Fibroblast of lung (primary cell): ENCODE measurements at regions not wholly inside any gene's neighbourhood (a gene's known extent, or its start where the extent isn't known, plus 50 kb on each side); places are given as distances from the start of the nearest gene placed in this dataset.

Experiments used
- DNase-seq, 2 donors: peaks; one replicate each; pipeline versions ENCODE4 v3.0.0 to v3.0.0-alpha.2; 2010; ENCODE audit warnings: low read depth in 2 of 2
- H2AFZ ChIP-seq: 2 replicates; pipeline ENCODE4 v1.5.1; 2012; ENCODE audit warnings: low read length, control low read depth, inconsistent platforms
- H3K27ac ChIP-seq: 2 replicates; pipeline ENCODE4 v1.5.1; 2011; ENCODE audit warnings: low read length, control low read depth; ENCODE audit not compliant: insufficient read depth
- H3K27me3 ChIP-seq: 2 replicates; pipeline ENCODE4 v1.5.1; 2011; ENCODE audit warnings: mild to moderate bottlenecking, low read length; ENCODE audit not compliant: control insufficient read depth, insufficient read depth
- H3K36me3 ChIP-seq: 2 replicates; pipeline ENCODE4 v1.5.1; 2011; ENCODE audit warnings: low read length; ENCODE audit not compliant: control insufficient read depth, insufficient read depth
- H3K4me1 ChIP-seq: 2 replicates; pipeline ENCODE4 v1.5.1; 2011; ENCODE audit warnings: low read length; ENCODE audit not compliant: control insufficient read depth, insufficient read depth; ENCODE audit errors: extremely low read depth
- H3K4me2 ChIP-seq: 2 replicates; pipeline ENCODE4 v1.5.1; 2011; ENCODE audit warnings: low read length, control low read depth; ENCODE audit not compliant: insufficient read depth; ENCODE audit errors: extremely low read depth
- H3K4me3 ChIP-seq, 4 experiments: fragments of 200-600 bp in 1 of 4; sonication (generic) in 1 of 4; replicated peaks in 1 of 4; 2 replicates each; pipeline ENCODE4 v1.5.1; 2011 to 2016; ENCODE audit warnings: low read length in 4 of 4, low read depth in 3 of 4, mild to moderate bottlenecking in 3 of 4, control low read depth in 2 of 4, inconsistent platforms in 1 of 4, mixed read lengths in 1 of 4; ENCODE audit not compliant: insufficient read depth in 1 of 4; ENCODE audit errors: control extremely low read depth in 1 of 4
- H3K79me2 ChIP-seq: 2 replicates; pipeline ENCODE4 v1.5.1; 2012; ENCODE audit warnings: mild to moderate bottlenecking, low read length, inconsistent platforms; ENCODE audit not compliant: control insufficient read depth, insufficient read depth
- H3K9ac ChIP-seq: 2 replicates; pipeline ENCODE4 v1.5.1; 2011; ENCODE audit warnings: mild to moderate bottlenecking, low read length, control low read depth; ENCODE audit not compliant: insufficient read depth
- H3K9me3 ChIP-seq: 2 replicates; pipeline ENCODE4 v1.5.1; 2012; ENCODE audit warnings: low read depth, low read length; ENCODE audit not compliant: control insufficient read depth, insufficient read depth
- H4K20me1 ChIP-seq: 2 replicates; pipeline ENCODE4 v1.5.1; 2011; ENCODE audit warnings: low read length; ENCODE audit not compliant: control insufficient read depth, insufficient read depth; ENCODE audit errors: extremely low read depth
- EZH2 ChIP-seq: IDR thresholded peaks from 2 replicates; pipeline ENCODE4 v1.5.1; 2012; ENCODE audit warnings: low read length, control low read depth, mild to moderate bottlenecking; ENCODE audit errors: missing control alignments
- TF ChIP-seq, protein P1 (sequence below), 2 donors: IDR thresholded peaks in 1 of 2; conservative IDR thresholded peaks in 1 of 2; 1 replicate in 1 of 2; 2 replicates in 1 of 2; pipeline ENCODE4 v1.5.1; 2011 to 2012; ENCODE audit warnings: low read length in 2 of 2, control low read depth in 1 of 2, inconsistent platforms in 1 of 2, low read depth in 1 of 2, mild to moderate bottlenecking in 1 of 2

DNA sequence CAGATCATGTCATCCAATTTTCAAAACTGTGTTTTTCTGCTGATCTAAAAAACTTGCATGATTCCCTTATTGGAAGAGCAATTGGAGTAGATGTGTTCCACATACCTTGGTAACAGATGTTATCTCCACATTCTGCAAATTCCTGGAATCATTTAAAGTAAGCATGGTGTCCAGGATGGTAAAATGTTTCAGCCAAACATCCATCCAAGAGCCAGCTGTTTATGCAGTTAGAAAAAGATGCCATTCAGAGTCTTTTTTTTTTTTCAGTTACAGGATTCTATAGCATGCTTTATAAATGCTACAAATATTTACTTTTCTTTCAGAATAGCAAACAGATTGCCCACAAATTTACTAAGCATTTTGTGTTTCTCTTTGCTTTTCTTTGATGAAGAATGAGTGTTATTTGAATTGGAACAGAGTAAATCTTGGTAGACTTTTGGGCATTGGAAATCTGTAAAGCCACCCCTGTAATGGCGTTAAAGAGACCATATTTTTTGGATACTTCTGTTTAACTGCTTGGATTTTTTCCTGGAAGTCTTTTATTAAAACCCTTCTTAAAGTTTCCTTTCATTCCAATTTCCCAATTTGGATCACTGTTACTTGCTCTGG lies 149.8 kb downstream of the GNAT3 start:
- Histone ChIP-seq H3K27me3 (no peaks in the 10 kb centered on the region), H3K4me1 (no peaks in the 10 kb centered on the region), H3K9me3 (no peaks in the 10 kb centered on the region), H2AFZ (no peak overlapping the region), H3K79me2 (no peaks in the 10 kb centered on the region), H3K27ac (no peak overlapping the region), H3K36me3 (no peaks in the 10 kb centered on the region), H3K4me3 (no peak overlapping the region), H3K9ac (no peak overlapping the region), H4K20me1 (no peaks in the 10 kb centered on the region), H3K4me2 (no peak overlapping the region)
- peak in 1 of 2 donors; percentile 38 for DNase-seq
- TF ChIP-seq EZH2: no peak
- TF ChIP-seq, protein P1, sequence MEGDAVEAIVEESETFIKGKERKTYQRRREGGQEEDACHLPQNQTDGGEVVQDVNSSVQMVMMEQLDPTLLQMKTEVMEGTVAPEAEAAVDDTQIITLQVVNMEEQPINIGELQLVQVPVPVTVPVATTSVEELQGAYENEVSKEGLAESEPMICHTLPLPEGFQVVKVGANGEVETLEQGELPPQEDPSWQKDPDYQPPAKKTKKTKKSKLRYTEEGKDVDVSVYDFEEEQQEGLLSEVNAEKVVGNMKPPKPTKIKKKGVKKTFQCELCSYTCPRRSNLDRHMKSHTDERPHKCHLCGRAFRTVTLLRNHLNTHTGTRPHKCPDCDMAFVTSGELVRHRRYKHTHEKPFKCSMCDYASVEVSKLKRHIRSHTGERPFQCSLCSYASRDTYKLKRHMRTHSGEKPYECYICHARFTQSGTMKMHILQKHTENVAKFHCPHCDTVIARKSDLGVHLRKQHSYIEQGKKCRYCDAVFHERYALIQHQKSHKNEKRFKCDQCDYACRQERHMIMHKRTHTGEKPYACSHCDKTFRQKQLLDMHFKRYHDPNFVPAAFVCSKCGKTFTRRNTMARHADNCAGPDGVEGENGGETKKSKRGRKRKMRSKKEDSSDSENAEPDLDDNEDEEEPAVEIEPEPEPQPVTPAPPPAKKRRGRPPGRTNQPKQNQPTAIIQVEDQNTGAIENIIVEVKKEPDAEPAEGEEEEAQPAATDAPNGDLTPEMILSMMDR (conservative IDR thresholded peaks at IDR 0.05 in 1 of 2, IDR thresholded peaks at IDR 0.05 in 1 of 2; ENCODE audit: low read depth in 1 of 2, low read length in 2 of 2): no peak

DNA sequence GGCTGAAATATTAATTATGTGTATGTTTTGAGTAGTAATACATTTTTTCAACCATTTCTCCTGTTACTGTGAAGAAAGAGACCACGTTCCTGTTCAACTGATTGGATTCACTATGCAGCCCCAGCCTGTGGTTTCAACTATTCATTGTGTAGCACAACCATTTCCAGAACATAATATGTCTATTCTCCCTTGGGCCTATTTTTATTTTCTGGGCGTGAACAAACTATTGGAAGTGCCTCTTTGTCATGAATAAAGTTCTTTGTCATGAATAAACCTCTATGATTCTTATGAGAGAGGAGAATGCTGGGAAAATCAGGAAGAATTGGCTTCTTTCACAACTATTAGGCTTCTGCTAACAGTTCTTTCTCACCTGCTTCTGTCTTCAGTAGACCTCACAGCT lies 152.4 kb downstream of the GNAT3 start:
- Histone ChIP-seq H4K20me1 (no peaks in the 10 kb centered on the region), H3K79me2 (no peaks in the 10 kb centered on the region), H3K4me3 (no peak overlapping the region), H2AFZ (no peak overlapping the region), H3K9ac (no peak overlapping the region), H3K9me3 (no peaks in the 10 kb centered on the region), H3K27me3 (no peaks in the 10 kb centered on the region), H3K4me2 (no peak overlapping the region), H3K4me1 (no peaks in the 10 kb centered on the region), H3K27ac (no peak overlapping the region), H3K36me3 (no peaks in the 10 kb centered on the region)
- DNase-seq: no peak
- TF ChIP-seq, protein P1 (conservative IDR thresholded peaks at IDR 0.05 in 1 of 2, IDR thresholded peaks at IDR 0.05 in 1 of 2; ENCODE audit: low read depth in 1 of 2, low read length in 2 of 2): no peak
- no peak for TF ChIP-seq EZH2

DNA sequence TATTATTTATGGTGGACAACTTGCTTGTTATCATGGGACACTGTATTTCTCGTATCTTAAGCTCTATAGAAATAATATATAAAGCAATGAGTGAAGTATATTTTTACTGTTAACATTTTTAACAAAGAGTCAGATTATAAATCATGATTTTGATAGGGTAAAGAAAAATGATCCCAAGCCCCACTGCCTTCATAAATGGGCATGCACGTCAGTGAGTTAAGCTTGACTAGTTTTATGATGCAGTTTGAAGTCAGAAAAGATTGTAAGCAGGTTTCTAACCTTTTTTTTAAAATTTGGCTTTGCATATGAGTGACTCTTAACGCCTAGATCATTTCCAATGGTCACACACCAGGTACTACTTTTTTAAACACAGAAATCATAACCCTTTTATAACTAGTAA lies 152.8 kb downstream of the GNAT3 start:
- H3K27ac ChIP-seq: no peak overlapping the region

More for the DNA sequence above, 152.8 kb downstream of the GNAT3 start:
- Histone ChIP-seq H2AFZ (no peak overlapping the region), H3K4me2 (no peak overlapping the region), H3K4me1 (no peaks in the 10 kb centered on the region), H4K20me1 (no peaks in the 10 kb centered on the region), H3K4me3 (no peak overlapping the region), H3K36me3 (no peaks in the 10 kb centered on the region), H3K79me2 (no peaks in the 10 kb centered on the region), H3K9me3 (no peaks in the 10 kb centered on the region), H3K9ac (no peak overlapping the region), H3K27me3 (no peaks in the 10 kb centered on the region)
- no peak for DNase-seq
- TF ChIP-seq, protein P1 (conservative IDR thresholded peaks at IDR 0.05 in 1 of 2, IDR thresholded peaks at IDR 0.05 in 1 of 2; ENCODE audit: low read depth in 1 of 2, low read length in 2 of 2): no peak
